GM23248 (cell line): ENCODE measurements at regions not wholly inside any gene's neighbourhood (a gene's known extent, or its start where the extent isn't known, plus 50 kb on each side); places are given as distances from the start of the nearest gene placed in this dataset.

Source experiments
- DNase-seq: peaks from one replicate; pipeline ENCODE4 v3.0.0-alpha.2; 2015
- H2AFZ ChIP-seq: fragments of 200-600 bp; sonication (generic); 2 replicates; pipeline ENCODE4 v1.6.1; 2016; ENCODE audit warnings: antibody characterized with exemption
- H3F3A ChIP-seq: fragments of 200-600 bp; sonication (generic); 2 replicates; pipeline ENCODE4 v1.6.1; 2016; ENCODE audit warnings: mild to moderate bottlenecking, antibody characterized with exemption, mixed run types; ENCODE audit not compliant: insufficient read depth
- H3K27ac ChIP-seq: fragments of 200-600 bp; sonication (generic); 2 replicates; pipeline ENCODE4 v1.5.1; 2016; ENCODE audit warnings: mild to moderate bottlenecking
- H3K27me3 ChIP-seq: fragments of 200-600 bp; sonication (generic); replicated peaks from 2 replicates; pipeline ENCODE4 v1.6.1; 2016; ENCODE audit warnings: mild to moderate bottlenecking; ENCODE audit not compliant: insufficient read depth
- H3K36me3 ChIP-seq: fragments of 200-600 bp; sonication (generic); 2 replicates; pipeline ENCODE4 v1.6.1; 2016; ENCODE audit warnings: low read depth, mild to moderate bottlenecking
- H3K4me1 ChIP-seq: fragments of 200-600 bp; sonication (generic); 2 replicates; pipeline ENCODE4 v1.6.1; 2016; ENCODE audit warnings: mild to moderate bottlenecking; ENCODE audit not compliant: insufficient read depth
- H3K4me2 ChIP-seq: fragments of 200-600 bp; sonication (generic); one replicate; pipeline ENCODE4 v1.6.1; 2016; ENCODE audit warnings: mild to moderate bottlenecking; ENCODE audit not compliant: unreplicated experiment
- H3K4me3 ChIP-seq: fragments of 200-600 bp; sonication (generic); 2 replicates; pipeline ENCODE4 v1.5.1; 2016; ENCODE audit warnings: mild to moderate bottlenecking
- H3K79me2 ChIP-seq: fragments of 200-600 bp; sonication (generic); 2 replicates; pipeline ENCODE4 v1.6.1; 2016; ENCODE audit warnings: mild to moderate bottlenecking; ENCODE audit not compliant: insufficient read depth
- H3K9ac ChIP-seq: fragments of 200-600 bp; sonication (generic); 2 replicates; pipeline ENCODE4 v1.6.1; 2016; ENCODE audit warnings: mild to moderate bottlenecking
- H3K9me2 ChIP-seq: fragments of 200-600 bp; sonication (generic); 2 replicates; pipeline ENCODE4 v1.6.1; 2016; ENCODE audit warnings: mixed run types, mild to moderate bottlenecking, moderate library complexity; ENCODE audit not compliant: insufficient read depth
- H3K9me3 ChIP-seq: fragments of 200-600 bp; sonication (generic); one replicate; pipeline ENCODE4 v1.6.1; 2017; ENCODE audit warnings: low read depth
- H4K20me1 ChIP-seq: fragments of 200-600 bp; sonication (generic); 2 replicates; pipeline ENCODE4 v1.6.0; 2016; ENCODE audit not compliant: insufficient read depth
- EZH2 ChIP-seq: fragments of 200-600 bp; sonication (generic); IDR thresholded peaks from 2 replicates; pipeline ENCODE4 v1.6.1; 2018; ENCODE audit warnings: antibody characterized with exemption, mild to moderate bottlenecking; ENCODE audit not compliant: insufficient read depth, poor library complexity, severe bottlenecking
- EZH2phosphoT487 ChIP-seq: fragments of 200-600 bp; sonication (generic); IDR thresholded peaks from 2 replicates; pipeline ENCODE4 v1.6.1; 2018; ENCODE audit warnings: antibody characterized with exemption, moderate library complexity, mild to moderate bottlenecking, low read depth; ENCODE audit not compliant: insufficient read depth
- WGBS, 2 experiments: methylation state at CpG; one replicate each; pipeline ENCODE4 v1.1.6; 2015 to 2017; ENCODE audit warnings: low lambda C conversion rate in 2 of 2, low coverage in 1 of 2; ENCODE audit errors: missing lambda C conversion rate in 2 of 2; 5-methylcytosine and 5-hydroxymethylcytosine counted together
- in situ Hi-C: fragments of 300-500 bp; cut with MboI; formaldehyde crosslinking; loops from 2 replicates; pipeline ENCODE4 v1.15.0; 2020

- no peaks in the 10 kb centered on the region for H3K79me2 ChIP-seq
- no peaks in the 10 kb centered on the region for H3K9me2 ChIP-seq
- TF ChIP-seq EZH2: no peak
- no peak for TF ChIP-seq EZH2phosphoT487
- in situ Hi-C loops: no loop called here
- H3F3A ChIP-seq: no peaks in the 10 kb centered on the region
- no peak overlapping the region for H2AFZ ChIP-seq
- no peak overlapping the region for H3K27ac ChIP-seq
- H3K9me3 ChIP-seq: no peaks in the 10 kb centered on the region
- DNase-seq: no peak
- no peak overlapping the region for H3K9ac ChIP-seq
- H3K4me2 ChIP-seq: no peak overlapping the region
- no peaks in the 10 kb centered on the region for H4K20me1 ChIP-seq
- H3K27me3 ChIP-seq: peaks cover 29% of the 10 kb centered on the region
- no peak overlapping the region for H3K4me3 ChIP-seq
- no peaks in the 10 kb centered on the region for H3K36me3 ChIP-seq
- 0 to 2% methylated on average over 2 of the region's 2 CpGs for WGBS, 2 experiments
- no peaks in the 10 kb centered on the region for H3K4me1 ChIP-seq
Observed at GRCh38 chr22:22155607-22156006, 89.0 kb upstream of the VPREB1 start.

- H3K9me3 ChIP-seq: no peaks in the 10 kb centered on the region
- H3F3A ChIP-seq: no peaks in the 10 kb centered on the region
- H4K20me1 ChIP-seq: no peaks in the 10 kb centered on the region
- H3K4me3 ChIP-seq: no peak overlapping the region
- H3K9ac ChIP-seq: no peak overlapping the region
- in situ Hi-C loops: no loop called here
- H3K4me2 ChIP-seq: no peak overlapping the region
- no peaks in the 10 kb centered on the region for H3K79me2 ChIP-seq
- no peak overlapping the region for H3K27ac ChIP-seq
- H2AFZ ChIP-seq: no peak overlapping the region
- no peaks in the 10 kb centered on the region for H3K36me3 ChIP-seq
- no peak for DNase-seq
- no peaks in the 10 kb centered on the region for H3K9me2 ChIP-seq
- TF ChIP-seq EZH2phosphoT487: no peak
- TF ChIP-seq EZH2: no peak
- peaks cover 31% of the 10 kb centered on the region for H3K27me3 ChIP-seq
- H3K4me1 ChIP-seq: no peaks in the 10 kb centered on the region
- 0% methylated on average over 2 of the region's 2 CpGs for WGBS, 2 experiments
Observed at GRCh38 chr22:22155146-22155545, 89.4 kb upstream of the VPREB1 start.

GRCh38 chr22:22154040-22154439 is 90.5 kb upstream of the VPREB1 start:
- Histone ChIP-seq H2AFZ (no peak overlapping the region), H3K27ac (no peak overlapping the region), H3K4me1 (no peaks in the 10 kb centered on the region), H3K36me3 (no peaks in the 10 kb centered on the region), H3K9ac (no peak overlapping the region), H4K20me1 (no peaks in the 10 kb centered on the region), H3K27me3 (peaks cover 38% of the 10 kb centered on the region), H3F3A (no peaks in the 10 kb centered on the region), H3K9me3 (no peaks in the 10 kb centered on the region), H3K9me2 (no peaks in the 10 kb centered on the region), H3K79me2 (no peaks in the 10 kb centered on the region), H3K4me3 (no peak overlapping the region), H3K4me2 (no peak overlapping the region)
- TF ChIP-seq EZH2 (no peak), EZH2phosphoT487 (no peak)
- WGBS, 2 experiments: 50 to 71% methylated on average over 1 of the region's 1 CpG
- no peak for DNase-seq
- in situ Hi-C loops: no loop called here

GRCh38 chr22:22151308-22151707 is 93.3 kb upstream of the VPREB1 start:
- Histone ChIP-seq H3K36me3 (no peaks in the 10 kb centered on the region), H3K9me3 (no peaks in the 10 kb centered on the region), H3K9me2 (no peaks in the 10 kb centered on the region), H3K27me3 (peaks cover 51% of the 10 kb centered on the region), H3K27ac (no peak overlapping the region), H3K4me3 (no peak overlapping the region), H2AFZ (no peak overlapping the region), H3K4me2 (no peak overlapping the region), H3K9ac (no peak overlapping the region), H3K4me1 (no peaks in the 10 kb centered on the region), H3K79me2 (no peaks in the 10 kb centered on the region), H3F3A (no peaks in the 10 kb centered on the region), H4K20me1 (no peaks in the 10 kb centered on the region)
- in situ Hi-C loops: no loop called here
- TF ChIP-seq EZH2phosphoT487 (no peak), EZH2 (no peak)
- 44 to 48% methylated on average over 2 of the region's 2 CpGs for WGBS, 2 experiments
- DNase-seq: no peak

GRCh38 chr22:22150457-22150856 is 94.1 kb upstream of the VPREB1 start:
- H3F3A ChIP-seq: no peaks in the 10 kb centered on the region
- H3K27ac ChIP-seq: no peak overlapping the region
- H3K27me3 ChIP-seq: peaks cover 54% of the 10 kb centered on the region
- H4K20me1 ChIP-seq: no peaks in the 10 kb centered on the region
- no peak overlapping the region for H3K4me2 ChIP-seq
- DNase-seq: no peak
- TF ChIP-seq EZH2: no peak
- no peak for TF ChIP-seq EZH2phosphoT487
- no peak overlapping the region for H2AFZ ChIP-seq
- no peaks in the 10 kb centered on the region for H3K36me3 ChIP-seq
- no peaks in the 10 kb centered on the region for H3K4me1 ChIP-seq
- in situ Hi-C loops: no loop called here
- no peaks in the 10 kb centered on the region for H3K9me2 ChIP-seq
- no peaks in the 10 kb centered on the region for H3K9me3 ChIP-seq
- no peak overlapping the region for H3K4me3 ChIP-seq
- 7 to 9% methylated on average over 1 of the region's 1 CpG for WGBS, 2 experiments
- H3K9ac ChIP-seq: no peak overlapping the region
- no peaks in the 10 kb centered on the region for H3K79me2 ChIP-seq
